ENCODE measurements at regions not wholly inside any gene's neighbourhood (a gene's known extent, or its start where the extent isn't known, plus 50 kb on each side); places are given as distances from the start of the nearest gene placed in this dataset.

DNA sequence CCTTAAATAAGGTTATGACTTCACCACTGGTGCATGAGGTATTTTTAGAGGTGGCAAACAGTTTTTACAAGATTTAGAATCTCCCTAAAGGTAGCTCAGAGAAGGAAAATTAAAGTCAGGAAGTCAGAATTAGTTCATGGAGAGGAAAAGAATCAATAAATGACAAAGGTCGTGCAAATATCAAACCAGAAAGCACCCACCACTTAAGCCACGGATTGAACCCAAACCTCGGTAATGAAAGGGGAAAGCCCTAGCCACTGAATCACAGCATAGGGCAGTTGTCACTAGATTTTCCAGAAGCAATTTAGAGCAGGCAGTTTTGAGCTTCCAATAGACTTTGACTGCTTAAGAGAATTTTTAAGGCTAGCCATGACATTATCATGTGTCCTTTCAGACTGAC is 1590.4 kb downstream of the SLITRK1 start:
- no peak overlapping the region for H3K4me3 ChIP-seq (ENCODE audit: control extremely low read depth in 1 of 5, extremely low read depth in 1 of 5, insufficient read depth in 1 of 5, low read depth in 2 of 5, low read length in 4 of 5)
- no peaks in the 10 kb centered on the region for H4K20me1 ChIP-seq (ENCODE audit: control insufficient read depth, insufficient read depth, low read length, poor library complexity, severe bottlenecking)
- no peak for DNase-seq
- Mint-ChIP-seq H3K4me3 (no peak overlapping the region), H3K9me3 (ENCODE audit: insufficient read depth) (peaks cover 3% of the 10 kb centered on the region), H3K27ac (no peak overlapping the region), H3K4me1 (no peaks in the 10 kb centered on the region), H3K27me3 (no peaks in the 10 kb centered on the region)
- whole genome bisulfite sequencing (ENCODE audit: insufficient coverage) = 86% methylated on average over 3 of the region's 3 CpGs
- H3K27me3 ChIP-seq (replicated peaks in 1 of 4; ENCODE audit: control extremely low read depth in 1 of 4, control insufficient read depth in 3 of 4, insufficient read depth in 4 of 4, low read length in 3 of 4) = no peaks in the 10 kb centered on the region
- H3K4me2 ChIP-seq (replicated peaks; ENCODE audit: low read depth, low read length, poor library complexity, severe bottlenecking) = no peak overlapping the region
- intact Hi-C loops (cut with micrococcal nuclease) = no loop called here
- no peak for TF ChIP-seq EZH2 (IDR thresholded peaks at IDR 0.05; ENCODE audit: borderline replicate concordance, insufficient read depth, low read depth, low read length, poor library complexity, severe bottlenecking)
- TF ChIP-seq, protein P1, sequence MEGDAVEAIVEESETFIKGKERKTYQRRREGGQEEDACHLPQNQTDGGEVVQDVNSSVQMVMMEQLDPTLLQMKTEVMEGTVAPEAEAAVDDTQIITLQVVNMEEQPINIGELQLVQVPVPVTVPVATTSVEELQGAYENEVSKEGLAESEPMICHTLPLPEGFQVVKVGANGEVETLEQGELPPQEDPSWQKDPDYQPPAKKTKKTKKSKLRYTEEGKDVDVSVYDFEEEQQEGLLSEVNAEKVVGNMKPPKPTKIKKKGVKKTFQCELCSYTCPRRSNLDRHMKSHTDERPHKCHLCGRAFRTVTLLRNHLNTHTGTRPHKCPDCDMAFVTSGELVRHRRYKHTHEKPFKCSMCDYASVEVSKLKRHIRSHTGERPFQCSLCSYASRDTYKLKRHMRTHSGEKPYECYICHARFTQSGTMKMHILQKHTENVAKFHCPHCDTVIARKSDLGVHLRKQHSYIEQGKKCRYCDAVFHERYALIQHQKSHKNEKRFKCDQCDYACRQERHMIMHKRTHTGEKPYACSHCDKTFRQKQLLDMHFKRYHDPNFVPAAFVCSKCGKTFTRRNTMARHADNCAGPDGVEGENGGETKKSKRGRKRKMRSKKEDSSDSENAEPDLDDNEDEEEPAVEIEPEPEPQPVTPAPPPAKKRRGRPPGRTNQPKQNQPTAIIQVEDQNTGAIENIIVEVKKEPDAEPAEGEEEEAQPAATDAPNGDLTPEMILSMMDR (IDR thresholded peaks at IDR 0.05) = no peak
- H3K27ac ChIP-seq (ENCODE audit: low read length in 2 of 2) = no peak overlapping the region
- no peak overlapping the region for H3K9ac ChIP-seq (ENCODE audit: low read length)
- no peaks in the 10 kb centered on the region for H3K79me2 ChIP-seq (ENCODE audit: control insufficient read depth, insufficient read depth, low read length)
- no peak overlapping the region for H2AFZ ChIP-seq (ENCODE audit: insufficient read depth, low read depth, low read length, poor library complexity, severe bottlenecking)
- CTCF ChIA-PET = no interaction called here
- H3K4me1 ChIP-seq (ENCODE audit: control insufficient read depth in 2 of 2, insufficient read depth in 2 of 2, low read length in 2 of 2) = no peaks in the 10 kb centered on the region
- no peak for ATAC-seq (ENCODE audit: low read depth)
- peaks cover 0 to 6% (median 0%) of the 10 kb centered on the region in 3 donors for H3K9me3 ChIP-seq (ENCODE audit: control extremely low read depth in 1 of 3, control insufficient read depth in 2 of 3, insufficient read depth in 1 of 3, low read length in 2 of 3)
- no peaks in the 10 kb centered on the region for H3K36me3 ChIP-seq (replicated peaks in 1 of 2; ENCODE audit: control extremely low read depth in 1 of 2, control insufficient read depth in 1 of 2, extremely low read depth in 1 of 2, insufficient read depth in 2 of 2, low read length in 1 of 2)
- POLR2A ChIA-PET = no interaction called here

DNA sequence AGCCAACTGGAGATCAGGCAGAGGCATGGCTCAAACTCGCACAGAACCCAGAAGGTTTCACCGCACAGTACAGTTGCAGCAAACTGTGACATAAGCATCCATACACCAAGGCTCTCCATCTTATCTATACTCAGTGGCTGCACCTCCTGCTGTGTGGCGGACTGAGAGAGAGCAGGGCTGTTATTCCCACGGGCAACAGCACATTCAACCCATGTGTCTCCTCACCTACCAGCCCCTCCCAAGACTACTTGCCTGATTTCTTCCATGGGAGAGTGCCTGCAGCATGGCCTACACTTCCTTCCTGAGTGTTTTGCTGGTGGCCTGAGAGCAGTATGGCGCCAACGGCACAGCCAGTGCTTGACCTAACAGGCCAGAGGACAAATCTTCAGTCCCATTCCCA is 1606.6 kb downstream of the SLITRK1 start:
- peaks cover 2% of the 10 kb centered on the region for H3K9me3 Mint-ChIP-seq (ENCODE audit: insufficient read depth)
- WGBS (ENCODE audit: insufficient coverage) = 93% methylated on average over 6 of the region's 6 CpGs
- Histone ChIP-seq H3K79me2 (ENCODE audit: control insufficient read depth, insufficient read depth, low read length) (no peaks in the 10 kb centered on the region), H3K9ac (ENCODE audit: low read length) (no peak overlapping the region), H3K27ac (ENCODE audit: low read length in 2 of 2) (no peak overlapping the region), H3K27me3 (replicated peaks in 1 of 4; ENCODE audit: control extremely low read depth in 1 of 4, control insufficient read depth in 3 of 4, insufficient read depth in 4 of 4, low read length in 3 of 4) (no peaks in the 10 kb centered on the region), H4K20me1 (ENCODE audit: control insufficient read depth, insufficient read depth, low read length, poor library complexity, severe bottlenecking) (no peaks in the 10 kb centered on the region), H3K9me3 (ENCODE audit: control extremely low read depth in 1 of 3, control insufficient read depth in 2 of 3, insufficient read depth in 1 of 3, low read length in 2 of 3) (peaks cover 0 to 11% (median 3%) of the 10 kb centered on the region in 3 donors), H2AFZ (ENCODE audit: insufficient read depth, low read depth, low read length, poor library complexity, severe bottlenecking) (no peak overlapping the region), H3K4me2 (replicated peaks; ENCODE audit: low read depth, low read length, poor library complexity, severe bottlenecking) (no peak overlapping the region), H3K4me3 (ENCODE audit: control extremely low read depth in 1 of 5, extremely low read depth in 1 of 5, insufficient read depth in 1 of 5, low read depth in 2 of 5, low read length in 4 of 5) (no peak overlapping the region), H3K4me1 (ENCODE audit: control insufficient read depth in 2 of 2, insufficient read depth in 2 of 2, low read length in 2 of 2) (no peaks in the 10 kb centered on the region), H3K36me3 (replicated peaks in 1 of 2; ENCODE audit: control extremely low read depth in 1 of 2, control insufficient read depth in 1 of 2, extremely low read depth in 1 of 2, insufficient read depth in 2 of 2, low read length in 1 of 2) (no peaks in the 10 kb centered on the region)
- H3K4me3 Mint-ChIP-seq = no peak overlapping the region
- H3K27me3 Mint-ChIP-seq = no peaks in the 10 kb centered on the region
- TF ChIP-seq EZH2 (IDR thresholded peaks at IDR 0.05; ENCODE audit: borderline replicate concordance, insufficient read depth, low read depth, low read length, poor library complexity, severe bottlenecking) = no peak
- TF ChIP-seq, protein P1 (IDR thresholded peaks at IDR 0.05) = no peak
- no peak for DNase-seq
- H3K27ac Mint-ChIP-seq = no peak overlapping the region
- ChIA-PET POLR2A (no interaction called here), CTCF (no interaction called here)
- intact Hi-C loops (cut with micrococcal nuclease) = no loop called here
- no peaks in the 10 kb centered on the region for H3K4me1 Mint-ChIP-seq
- no peak for ATAC-seq (ENCODE audit: low read depth)
